Astrocyte of the spinal cord (primary cell): ENCODE measurements at regions not wholly inside any gene's neighbourhood (a gene's known extent, or its start where the extent isn't known, plus 50 kb on each side); places are given as distances from the start of the nearest gene placed in this dataset.

Source experiments
- DNase-seq: peaks from one replicate; pipeline ENCODE4 v3.0.0; 2011; ENCODE audit warnings: low read depth, low spot score
- H3K4me3 ChIP-seq: 2 replicates; pipeline ENCODE4 v1.5.1; 2011; ENCODE audit warnings: low read depth, mild to moderate bottlenecking, low read length, moderate library complexity
- in situ Hi-C: cut with HindIII; loops from 2 replicates; pipeline ENCODE4 v1.10.0; 2017; ENCODE audit warnings: low sequenced_read_pairs
- TF ChIP-seq, protein P1 (sequence below): IDR thresholded peaks from 2 replicates; pipeline ENCODE4 v1.5.1; 2012; ENCODE audit warnings: low read depth, mild to moderate bottlenecking, low read length, inconsistent platforms

DNA sequence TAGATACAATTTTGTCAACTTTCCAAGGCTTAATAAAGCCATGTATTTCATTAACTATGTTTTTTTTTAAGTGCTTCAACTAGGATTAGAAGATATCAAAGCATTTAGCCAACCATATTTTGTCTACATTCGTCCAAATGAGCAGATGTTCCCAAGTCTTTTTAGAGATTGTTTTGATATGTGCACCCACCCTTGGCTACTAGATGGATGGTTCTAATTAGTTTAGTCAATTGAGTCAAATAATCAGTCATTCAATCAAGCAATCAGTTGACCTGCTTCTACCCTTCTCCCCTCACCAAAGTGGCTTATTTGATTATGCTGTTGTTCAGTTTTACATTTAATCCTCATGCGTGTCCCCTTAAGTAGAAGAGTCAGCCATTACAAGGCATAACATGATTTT is 319.5 kb upstream of the TNC start:
- DNase-seq: no peak
- in situ Hi-C loops: no loop called here
- H3K4me3 ChIP-seq: no peak overlapping the region
- TF ChIP-seq, protein P1, sequence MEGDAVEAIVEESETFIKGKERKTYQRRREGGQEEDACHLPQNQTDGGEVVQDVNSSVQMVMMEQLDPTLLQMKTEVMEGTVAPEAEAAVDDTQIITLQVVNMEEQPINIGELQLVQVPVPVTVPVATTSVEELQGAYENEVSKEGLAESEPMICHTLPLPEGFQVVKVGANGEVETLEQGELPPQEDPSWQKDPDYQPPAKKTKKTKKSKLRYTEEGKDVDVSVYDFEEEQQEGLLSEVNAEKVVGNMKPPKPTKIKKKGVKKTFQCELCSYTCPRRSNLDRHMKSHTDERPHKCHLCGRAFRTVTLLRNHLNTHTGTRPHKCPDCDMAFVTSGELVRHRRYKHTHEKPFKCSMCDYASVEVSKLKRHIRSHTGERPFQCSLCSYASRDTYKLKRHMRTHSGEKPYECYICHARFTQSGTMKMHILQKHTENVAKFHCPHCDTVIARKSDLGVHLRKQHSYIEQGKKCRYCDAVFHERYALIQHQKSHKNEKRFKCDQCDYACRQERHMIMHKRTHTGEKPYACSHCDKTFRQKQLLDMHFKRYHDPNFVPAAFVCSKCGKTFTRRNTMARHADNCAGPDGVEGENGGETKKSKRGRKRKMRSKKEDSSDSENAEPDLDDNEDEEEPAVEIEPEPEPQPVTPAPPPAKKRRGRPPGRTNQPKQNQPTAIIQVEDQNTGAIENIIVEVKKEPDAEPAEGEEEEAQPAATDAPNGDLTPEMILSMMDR: no peak

DNA sequence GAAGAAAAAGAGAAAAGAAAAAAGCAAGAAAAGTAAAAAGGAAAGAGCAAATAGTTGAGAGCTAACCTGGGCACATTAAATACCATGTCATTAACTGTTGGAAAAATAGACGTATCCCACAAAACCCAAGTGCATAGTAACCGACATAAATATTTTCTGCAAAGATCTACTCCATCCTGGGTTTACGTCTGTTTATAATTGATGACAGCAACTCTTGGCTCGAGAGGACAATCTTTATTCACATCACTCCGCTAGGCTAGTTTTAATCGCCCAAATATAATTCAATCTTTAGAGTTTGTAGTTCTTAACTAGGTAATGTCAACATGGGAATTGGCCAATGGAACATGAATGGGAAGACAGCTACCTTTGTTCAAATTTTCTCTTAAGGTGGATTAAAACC is 321.7 kb upstream of the TNC start:
- no peak for DNase-seq
- in situ Hi-C loops: no loop called here
- H3K4me3 ChIP-seq: no peak overlapping the region
- TF ChIP-seq, protein P1: no peak

DNA sequence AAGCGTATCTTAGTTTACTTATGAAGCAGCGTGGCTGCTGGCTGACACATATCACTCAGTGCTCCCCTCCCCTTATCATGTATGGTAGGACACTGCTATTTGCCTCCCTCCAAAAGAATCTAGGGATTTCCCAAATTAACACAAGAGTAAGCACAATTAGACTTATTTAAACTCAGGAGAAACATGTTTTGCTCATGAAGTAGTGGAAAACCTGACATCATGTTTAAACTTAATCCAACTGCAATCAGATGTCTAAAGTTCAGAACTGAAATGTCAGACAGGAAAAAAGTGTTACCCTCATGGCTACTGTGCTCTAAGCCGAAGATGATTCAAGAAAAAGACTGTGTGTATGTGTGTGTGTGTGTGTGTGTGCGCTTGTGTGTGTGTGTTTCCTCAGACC is 324.1 kb upstream of the TNC start:
- no peak for DNase-seq
- TF ChIP-seq, protein P1: no peak
- H3K4me3 ChIP-seq: no peak overlapping the region
- in situ Hi-C loops: no loop called here

DNA sequence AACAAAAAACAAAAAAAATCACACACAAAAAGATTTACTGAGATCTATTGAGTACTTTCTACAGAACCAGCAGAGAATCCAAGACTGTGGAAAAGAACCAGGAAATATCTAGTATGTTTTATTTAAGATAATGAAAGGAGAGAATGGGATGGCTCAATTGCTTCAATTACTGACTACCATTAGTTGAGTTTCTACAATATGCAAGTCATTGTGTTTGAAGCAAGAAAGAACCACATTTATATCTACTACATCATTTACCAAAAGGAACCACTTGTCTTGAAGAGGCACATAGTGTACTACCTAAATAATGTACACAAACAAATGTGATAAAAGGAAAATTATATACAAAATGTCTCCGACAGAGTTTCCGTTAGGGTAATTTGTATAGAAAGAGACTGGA is 325.9 kb upstream of the TNC start:
- DNase-seq: no peak
- TF ChIP-seq, protein P1: no peak
- H3K4me3 ChIP-seq: no peak overlapping the region
- in situ Hi-C loops: no loop called here

DNA sequence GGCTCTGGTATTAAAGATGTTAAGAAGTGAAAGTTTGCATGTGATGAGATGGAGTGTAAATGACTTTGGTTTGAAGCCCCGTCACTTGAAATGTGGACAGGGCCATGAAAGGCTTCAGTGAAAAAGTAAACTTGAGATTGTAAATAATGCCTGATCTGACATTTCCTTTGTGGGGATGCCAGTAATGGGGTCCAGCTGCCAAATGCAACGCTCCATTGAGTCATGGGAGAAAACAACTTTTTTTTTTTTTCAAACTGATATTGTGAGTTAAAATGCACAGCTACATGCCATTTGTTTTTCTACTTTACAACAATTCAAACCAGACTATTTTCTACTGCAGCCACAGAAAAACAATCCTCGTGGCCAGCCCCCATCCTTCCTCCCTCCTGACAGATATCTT is 327.0 kb upstream of the TNC start:
- TF ChIP-seq, protein P1: no peak
- no peak for DNase-seq

DNA sequence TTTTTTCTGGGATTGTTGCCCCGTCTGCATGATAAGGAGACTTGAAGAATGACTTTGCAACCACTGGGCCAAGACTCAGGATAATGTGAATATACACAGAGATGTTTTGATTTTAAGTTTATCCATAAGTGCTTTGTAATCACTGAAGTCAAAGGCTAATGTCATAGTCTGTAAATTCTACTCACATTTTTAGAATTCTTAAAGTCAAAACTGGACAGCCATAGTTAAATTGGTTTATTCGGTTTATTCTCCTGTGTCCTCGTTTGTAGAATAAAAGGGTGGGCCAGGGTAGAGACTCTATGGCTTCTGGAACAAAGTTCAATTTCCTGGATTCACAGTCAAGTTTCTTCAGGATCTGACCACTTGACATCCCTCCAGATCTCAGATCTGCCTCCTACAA is 327.7 kb upstream of the TNC start:
- TF ChIP-seq, protein P1: no peak
- no peak overlapping the region for H3K4me3 ChIP-seq
- DNase-seq: no peak
- in situ Hi-C loops: no loop called here

More for the DNA sequence above, 327.0 kb upstream of the TNC start:
- no peak overlapping the region for H3K4me3 ChIP-seq
- in situ Hi-C loops: no loop called here

DNA sequence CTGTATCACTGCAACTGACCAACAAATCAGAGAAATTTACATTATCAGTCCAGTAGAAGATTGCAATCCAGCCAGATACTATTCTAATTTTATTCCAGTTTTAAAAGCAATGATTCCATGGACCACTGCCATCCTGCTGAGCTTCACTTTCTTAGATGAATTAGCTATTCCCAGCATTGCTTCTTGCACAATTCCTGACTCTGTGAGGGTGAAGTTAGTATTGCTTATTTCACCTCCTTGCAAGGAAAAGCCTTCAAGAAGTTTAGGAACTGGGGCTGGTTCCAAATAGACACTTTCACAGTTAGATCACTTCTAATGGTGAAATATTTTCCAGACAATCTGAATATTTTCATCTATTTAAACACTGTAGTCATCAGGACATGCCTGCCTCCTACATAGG is 338.6 kb upstream of the TNC start:
- DNase-seq: no peak

More for the DNA sequence above, 338.6 kb upstream of the TNC start:
- H3K4me3 ChIP-seq: no peak overlapping the region
- TF ChIP-seq, protein P1: no peak
- in situ Hi-C loops: no loop called here
